HL-60/S4 (cell line): ENCODE measurements at regions not wholly inside any gene's neighbourhood (a gene's known extent, or its start where the extent isn't known, plus 50 kb on each side); places are given as distances from the start of the nearest gene placed in this dataset.
"Not testable (repeated sequence)": the region's sequence is repeated elsewhere in the genome, so short reads cannot be mapped to it uniquely, and the experiment has no call there.

Experiments
- in situ Hi-C: fragments of 300-500 bp; cut with MboI; formaldehyde crosslinking; loops from 2 replicates; pipeline ENCODE4 v1.14.3; 2022; ENCODE audit warnings: low sequenced_read_pairs

- in situ Hi-C loops = no loop called here
Measured at GRCh38 chr7:118389629-118390028, 165.1 kb downstream of the ANKRD7 start.

- in situ Hi-C loops = no loop called here
Measured at GRCh38 chr7:118404211-118404610, 179.7 kb downstream of the ANKRD7 start.

- in situ Hi-C loops = no loop called here
Measured at GRCh38 chr7:118418433-118418832, 193.9 kb downstream of the ANKRD7 start.

GRCh38 chr7:118420888-118421287, 196.4 kb downstream of the ANKRD7 start:
- in situ Hi-C loops = no loop called here

- in situ Hi-C loops = no loop called here
Measured at GRCh38 chr7:118429141-118429540, 204.6 kb downstream of the ANKRD7 start.

- in situ Hi-C loops = no loop called here
Measured at GRCh38 chr7:118436663-118437062, 212.2 kb downstream of the ANKRD7 start.

GRCh38 chr7:118449030-118449429, 224.5 kb downstream of the ANKRD7 start:
- in situ Hi-C loops = not testable (repeated sequence)

- in situ Hi-C loops = no loop called here
Measured at GRCh38 chr7:118449797-118450567, 225.5 kb downstream of the ANKRD7 start.

- in situ Hi-C loops = no loop called here
Measured at GRCh38 chr7:118452128-118452527, 227.6 kb downstream of the ANKRD7 start.

GRCh38 chr7:118467381-118467780, 242.9 kb downstream of the ANKRD7 start:
- in situ Hi-C loops = no loop called here

- in situ Hi-C loops = no loop called here
Measured at GRCh38 chr7:118472581-118472980, 248.1 kb downstream of the ANKRD7 start.

GRCh38 chr7:118473271-118473670, 248.8 kb downstream of the ANKRD7 start:
- in situ Hi-C loops = no loop called here

GRCh38 chr7:118476036-118476435, 251.5 kb downstream of the ANKRD7 start:
- in situ Hi-C loops = no loop called here

GRCh38 chr7:118477036-118477435, 252.5 kb downstream of the ANKRD7 start:
- in situ Hi-C loops = no loop called here

GRCh38 chr7:118478236-118478635, 253.7 kb downstream of the ANKRD7 start:
- in situ Hi-C loops = no loop called here

GRCh38 chr7:118478931-118479330, 254.4 kb downstream of the ANKRD7 start:
- in situ Hi-C loops = no loop called here

- in situ Hi-C loops = no loop called here
Measured at GRCh38 chr7:118492466-118492865, 268.0 kb downstream of the ANKRD7 start.

- in situ Hi-C loops = no loop called here
Measured at GRCh38 chr7:118496138-118496644, 271.7 kb downstream of the ANKRD7 start.

- in situ Hi-C loops = no loop called here
Measured at GRCh38 chr7:118502235-118502634, 277.7 kb downstream of the ANKRD7 start.

- in situ Hi-C loops = no loop called here
Measured at GRCh38 chr7:118511146-118511545, 286.6 kb downstream of the ANKRD7 start.

GRCh38 chr7:118517275-118517674, 292.8 kb downstream of the ANKRD7 start:
- in situ Hi-C loops = no loop called here

- in situ Hi-C loops = no loop called here
Measured at GRCh38 chr7:118525020-118525419, 300.5 kb downstream of the ANKRD7 start.

- in situ Hi-C loops = no loop called here
Measured at GRCh38 chr7:118531566-118531965, 307.1 kb downstream of the ANKRD7 start.
